HPDE6-E6E7 (cell line): ENCODE measurements at regions not wholly inside any gene's neighbourhood (a gene's known extent, or its start where the extent isn't known, plus 50 kb on each side); places are given as distances from the start of the nearest gene placed in this dataset.
"Not testable (repeated sequence)": the region's sequence is repeated elsewhere in the genome, so short reads cannot be mapped to it uniquely, and the experiment has no call there.

Experiments used
- DNase-seq: peaks from one replicate; pipeline ENCODE4 v3.0.0; 2011; ENCODE audit warnings: missing footprints; ENCODE audit errors: extremely low spot score

DNA sequence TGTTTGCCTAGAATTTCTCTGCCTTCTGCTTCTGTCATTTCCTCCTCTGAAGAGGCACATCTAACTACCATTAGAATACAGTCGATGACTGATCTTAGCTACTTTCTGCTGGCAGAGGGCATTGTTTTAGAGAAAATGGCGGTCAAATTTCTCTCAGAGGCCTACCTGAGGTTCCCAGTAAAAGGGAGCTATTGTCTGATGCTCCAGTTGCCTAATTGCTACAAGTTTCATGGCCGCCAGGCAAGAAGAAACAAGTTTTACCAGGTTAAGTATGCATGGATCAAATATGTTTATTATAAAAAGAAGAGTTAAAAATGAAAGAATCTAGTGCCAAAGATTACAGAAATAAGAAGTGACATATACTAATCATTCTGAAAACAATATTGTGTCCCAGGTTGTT lies 416.6 kb downstream of the DSC3 start:
- no peak for DNase-seq

DNA sequence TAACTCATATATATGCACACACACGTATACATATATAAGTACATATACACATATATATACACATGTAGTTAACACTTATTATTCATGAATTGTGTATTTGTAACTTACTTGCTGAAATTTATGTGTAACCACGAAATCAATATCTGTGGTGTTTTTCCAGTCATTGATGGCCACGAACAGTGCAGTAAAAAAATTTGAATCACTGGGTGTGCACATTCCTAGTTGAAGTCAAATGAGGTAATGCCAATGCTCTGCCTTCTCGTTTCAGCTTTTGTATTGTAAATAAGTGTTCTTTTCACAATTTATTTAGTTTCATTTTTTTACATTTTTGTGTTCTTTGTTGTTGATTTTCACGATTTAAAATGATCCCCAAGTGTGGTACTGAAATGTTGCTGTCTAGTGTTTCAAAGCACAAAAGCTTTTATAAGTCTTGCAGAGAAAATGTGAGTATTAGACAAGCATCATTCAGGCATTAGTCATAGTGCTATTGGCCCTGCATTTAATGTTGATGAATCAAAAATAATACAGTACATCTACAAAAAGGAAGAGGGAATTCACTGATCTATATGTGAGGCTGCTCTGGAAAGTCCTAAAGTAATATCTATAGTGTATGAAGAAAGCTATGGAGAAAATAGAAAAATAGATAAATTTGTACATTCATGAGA lies 419.0 kb downstream of the DSC3 start:
- DNase-seq, result no peak

DNA sequence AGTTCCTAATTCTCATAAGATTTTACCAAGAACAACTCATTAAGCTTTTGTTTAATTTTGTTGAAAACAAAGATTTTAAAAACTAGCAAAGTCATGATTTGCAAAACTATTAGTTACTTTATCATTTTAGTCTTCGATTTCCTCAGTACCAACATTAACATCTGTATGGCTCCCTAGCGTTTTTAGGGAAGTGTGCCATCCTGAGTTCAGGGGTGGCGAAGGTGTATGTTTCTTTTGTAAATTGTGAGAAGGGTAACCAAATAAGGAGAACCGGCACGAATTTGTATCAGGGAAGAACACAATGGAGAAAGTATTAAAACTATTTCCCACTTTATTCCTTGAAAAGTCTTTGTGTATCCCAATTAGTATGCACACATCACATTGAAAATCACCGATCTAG lies 419.9 kb downstream of the DSC3 start:
- no peak for DNase-seq

DNA sequence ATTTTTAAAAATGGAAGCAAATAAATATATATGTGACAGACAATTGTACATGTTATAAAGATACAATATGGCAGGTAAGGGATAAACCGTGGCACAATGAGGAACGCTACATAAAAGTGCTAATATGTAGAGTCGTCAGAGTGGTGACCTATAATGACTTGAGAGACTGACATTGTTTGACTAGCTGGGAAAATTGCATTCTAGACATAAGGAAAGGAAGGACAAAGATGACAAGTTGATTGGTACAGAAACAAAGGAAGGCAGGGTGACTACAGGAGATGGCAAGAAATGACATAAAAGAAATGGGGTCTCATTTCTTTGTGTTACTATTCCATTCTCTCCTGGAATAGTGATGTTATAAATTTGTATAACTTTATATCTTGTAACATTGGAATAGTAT lies 420.4 kb downstream of the DSC3 start:
- no peak for DNase-seq

GRCh38 chr18:30618567-30618966 lies 424.0 kb downstream of the DSC3 start:
- DNase-seq, result no peak

DNA sequence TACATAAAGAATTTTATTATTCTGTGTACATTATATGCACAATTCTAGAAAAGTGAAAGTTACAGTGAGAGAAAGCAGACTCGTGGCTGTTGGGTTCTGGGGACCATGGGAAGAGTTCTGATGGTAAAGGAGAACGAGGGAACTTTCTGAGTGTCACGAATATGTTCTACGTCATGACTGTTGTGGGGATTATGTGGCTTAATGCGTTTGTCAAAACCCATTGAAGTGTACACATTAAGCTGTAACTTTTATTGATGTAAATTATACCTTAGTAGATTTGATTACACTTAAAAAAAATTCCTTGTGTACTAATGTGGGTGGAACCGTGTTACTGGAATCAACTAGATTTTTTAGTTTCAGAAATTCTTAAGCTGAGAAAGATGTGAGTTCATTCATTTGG lies 426.1 kb downstream of the DSC3 start:
- no peak for DNase-seq

- no peak for DNase-seq
Observed at GRCh38 chr18:30613467-30613801, 429.1 kb downstream of the DSC3 start.

DNA sequence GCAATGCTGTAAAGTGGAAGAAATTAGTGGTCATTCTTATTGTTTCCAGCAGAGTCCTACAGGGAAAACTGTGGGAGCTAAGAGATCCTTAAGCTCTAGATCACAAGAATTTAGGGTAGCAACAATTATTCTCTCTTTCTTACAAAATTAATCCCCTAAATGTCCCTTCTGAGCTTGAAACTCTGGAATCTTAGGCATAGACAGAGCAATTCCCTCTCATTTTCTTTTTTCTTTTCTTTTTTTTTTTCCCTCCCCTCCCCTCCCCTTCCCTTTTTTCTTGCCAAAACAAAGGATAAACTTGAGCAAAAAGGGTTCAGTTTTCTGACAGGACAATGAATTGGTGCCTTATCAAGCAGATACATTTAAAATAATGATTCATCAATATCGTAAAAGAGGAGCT lies 441.0 kb downstream of the DSC3 start:
- no peak for DNase-seq

DNA sequence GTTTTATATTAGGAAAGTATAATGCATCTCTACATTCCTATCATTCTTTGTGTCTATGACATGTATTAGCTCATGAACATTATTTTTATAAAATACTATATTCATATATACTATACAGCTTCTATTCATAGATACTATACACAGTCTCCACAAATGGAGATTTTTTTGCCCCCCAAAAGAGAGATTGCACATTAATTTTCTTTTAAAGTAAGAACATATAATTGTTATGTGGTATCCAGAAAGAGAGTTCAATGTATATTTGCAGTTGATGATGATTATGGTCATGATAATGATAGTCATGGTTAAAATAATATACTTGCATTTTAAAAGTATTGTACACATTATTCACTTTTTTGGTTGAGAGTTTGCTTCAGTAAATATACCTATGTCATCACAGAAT lies 445.3 kb downstream of the DSC3 start:
- DNase-seq, result no peak

DNA sequence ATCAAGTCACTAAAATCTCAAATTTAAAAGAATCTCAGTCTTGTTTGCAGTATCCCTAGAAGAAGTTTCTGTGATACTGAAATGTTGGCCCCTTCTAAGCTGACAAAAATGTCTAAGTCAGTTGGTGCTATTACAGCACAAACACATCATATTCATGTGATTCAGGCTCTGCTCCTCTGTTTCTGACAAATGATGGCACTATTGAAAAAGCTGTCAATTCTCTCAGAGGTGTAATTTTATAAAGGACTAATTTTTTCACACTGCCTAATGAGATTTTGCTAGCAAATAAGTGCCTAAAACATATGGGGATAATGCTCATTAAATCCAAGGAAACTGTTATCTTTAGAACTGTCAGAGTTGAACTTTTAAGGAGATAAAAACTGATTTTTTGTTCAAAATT lies 445.9 kb downstream of the DSC3 start:
- DNase-seq, result no peak

GRCh38 chr18:30595942-30596341 lies 446.6 kb downstream of the DSC3 start:
- no peak for DNase-seq

- DNase-seq, result not testable (repeated sequence)
Observed at GRCh38 chr18:30594911-30595310, 447.6 kb downstream of the DSC3 start.

- DNase-seq, result no peak
Observed at GRCh38 chr18:30591462-30591861, 451.1 kb downstream of the DSC3 start.

DNA sequence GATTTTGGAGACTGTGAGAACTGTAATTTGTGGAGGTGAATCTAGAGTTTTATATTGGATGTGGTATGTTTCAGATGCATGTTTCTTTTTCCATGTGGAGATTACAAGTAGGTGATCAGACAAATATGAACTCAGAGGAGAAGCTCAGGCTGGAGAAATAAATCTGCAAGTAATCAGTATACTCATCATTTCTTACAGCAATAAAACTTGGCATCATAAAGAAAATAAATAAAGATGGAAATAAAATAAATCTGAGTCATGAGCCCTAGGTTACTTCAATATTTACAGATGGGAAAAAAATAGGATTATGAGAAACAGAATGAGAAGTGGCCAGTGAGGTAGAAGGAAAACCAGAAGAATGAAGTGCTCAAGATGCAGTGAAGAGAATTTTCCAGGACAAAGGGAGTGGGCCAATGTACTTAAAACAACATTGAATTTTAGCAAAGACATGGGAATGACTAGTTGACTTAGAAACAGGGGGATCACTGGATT lies 453.8 kb downstream of the DSC3 start:
- DNase-seq, result no peak

GRCh38 chr18:30583768-30584167 lies 458.8 kb downstream of the DSC3 start:
- DNase-seq, result no peak

DNA sequence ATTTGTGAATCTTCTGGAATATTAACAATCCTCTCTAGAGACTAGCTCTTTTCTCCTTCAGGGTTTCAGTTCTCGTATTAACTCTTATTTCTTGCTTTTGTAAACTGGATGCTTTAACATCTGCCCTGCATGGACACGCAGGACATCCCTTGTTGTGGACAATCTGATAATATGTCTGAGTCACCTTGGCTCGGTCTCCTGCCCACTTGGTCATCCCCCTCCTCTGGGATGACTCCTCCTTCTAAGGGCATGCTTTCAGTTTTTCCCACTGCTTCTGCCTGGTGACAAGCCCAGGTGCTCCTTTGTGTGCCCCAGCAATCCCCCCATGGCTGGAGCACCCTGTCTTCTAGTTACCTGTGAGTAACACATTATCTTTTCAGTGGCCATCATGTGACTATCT lies 460.5 kb downstream of the DSC3 start:
- no peak for DNase-seq

GRCh38 chr18:30578707-30579106 lies 463.8 kb downstream of the DSC3 start:
- no peak for DNase-seq

DNA sequence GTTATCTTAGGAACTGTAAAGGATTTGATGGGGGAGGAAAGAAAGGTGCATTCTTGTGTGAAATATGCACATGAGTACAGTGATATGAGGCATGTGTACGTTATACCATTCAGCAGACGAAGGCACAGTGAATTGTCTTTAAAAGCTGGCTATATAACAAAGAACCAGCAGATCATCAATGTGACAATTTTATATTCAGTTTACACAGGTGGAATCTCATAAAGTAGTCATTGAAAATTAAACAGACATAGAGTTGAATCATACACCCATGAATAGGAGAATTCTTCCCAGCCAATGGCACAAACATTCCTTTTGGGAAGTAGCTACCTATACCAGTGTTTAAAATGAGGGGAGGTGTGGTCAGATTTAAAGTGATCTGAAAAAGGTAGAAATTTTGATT lies 470.3 kb downstream of the DSC3 start:
- DNase-seq, result no peak

GRCh38 chr18:30568333-30568732 lies 474.2 kb downstream of the DSC3 start:
- DNase-seq, result no peak

DNA sequence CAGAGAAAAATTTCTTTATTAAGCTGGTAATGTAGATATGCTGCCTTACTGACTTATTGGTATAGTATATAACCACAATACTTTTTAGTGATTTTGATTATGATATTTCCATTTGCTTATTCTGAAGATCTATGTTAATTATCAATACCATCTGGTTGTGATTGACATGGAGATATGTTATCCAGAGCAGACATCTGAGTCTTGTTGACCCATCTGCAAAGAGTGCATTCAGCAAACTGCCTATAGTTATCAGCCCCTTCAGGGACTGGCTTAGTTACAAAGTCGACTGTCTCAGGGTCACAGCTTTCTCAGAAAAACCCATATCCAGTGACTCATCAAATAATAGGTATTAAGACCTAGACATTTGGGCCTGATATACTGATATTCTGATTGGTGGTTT lies 475.7 kb downstream of the DSC3 start:
- no peak for DNase-seq

DNA sequence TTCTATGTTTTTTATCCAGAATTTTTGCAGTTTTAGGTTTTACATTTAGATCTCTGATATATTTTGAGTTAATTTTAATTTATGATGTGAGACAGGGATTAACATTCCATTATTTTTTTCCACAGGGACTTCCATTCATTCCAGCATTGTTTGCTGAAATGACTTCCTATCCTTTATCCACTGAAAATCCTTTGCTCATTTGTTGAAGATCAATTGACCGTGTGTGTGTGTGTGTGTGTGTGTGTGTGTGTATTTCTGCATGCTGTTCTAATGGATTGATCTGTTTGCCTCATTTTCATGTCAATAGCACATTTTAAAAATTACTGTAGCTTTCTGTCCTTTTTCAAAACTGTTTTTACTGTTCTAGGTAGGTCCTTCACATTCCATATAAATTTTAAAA lies 480.3 kb downstream of the DSC3 start:
- no peak for DNase-seq

GRCh38 chr18:30556112-30556511 lies 486.4 kb downstream of the DSC3 start:
- no peak for DNase-seq

- DNase-seq, result no peak
Observed at GRCh38 chr18:30545393-30545792, 497.1 kb downstream of the DSC3 start.

DNA sequence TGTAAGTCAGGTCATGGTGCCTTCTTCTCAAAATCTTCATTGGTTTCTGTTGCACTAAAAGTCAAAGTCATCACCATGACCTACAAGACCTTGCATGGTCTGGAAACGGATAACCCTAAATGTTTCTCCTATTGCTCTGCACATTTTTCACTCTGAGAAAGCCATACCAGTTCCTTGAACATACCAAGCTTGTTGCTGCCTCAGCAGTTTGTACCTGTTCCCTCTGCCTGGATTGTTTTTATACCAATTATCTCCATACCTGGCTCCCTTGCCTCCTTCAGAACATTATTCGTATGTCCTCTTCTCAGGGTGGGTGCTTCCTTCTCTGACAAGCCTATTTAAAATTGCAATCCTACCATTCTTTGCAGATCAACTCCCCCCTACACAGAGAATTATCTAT lies 498.4 kb downstream of the DSC3 start:
- no peak for DNase-seq
